ENCODE measurements at regions not wholly inside any gene's neighbourhood (a gene's known extent, or its start where the extent isn't known, plus 50 kb on each side); places are given as distances from the start of the nearest gene placed in this dataset.

DNA sequence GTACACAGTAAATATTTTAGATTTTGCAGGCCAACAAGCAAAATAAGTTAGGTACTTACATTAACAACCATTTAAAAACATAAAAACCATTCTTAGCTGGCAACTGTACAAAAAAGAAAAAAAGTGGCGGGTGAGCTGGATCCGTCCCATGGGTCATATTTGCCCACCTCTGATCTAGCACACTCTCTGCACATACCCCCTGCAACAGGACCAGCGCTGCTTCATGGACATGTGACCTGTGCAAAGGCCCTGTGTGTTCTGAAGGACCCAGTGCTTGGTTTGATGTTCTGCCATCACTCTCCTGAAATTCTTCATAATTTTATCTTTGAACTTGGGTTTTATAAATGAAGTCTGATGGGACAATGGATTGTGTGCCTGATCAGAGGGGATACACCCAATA, 72.5 kb upstream of the ACAN start:
- DNase-seq (ENCODE audit: low spot score) = no peak
- no peak overlapping the region for H3K4me3 ChIP-seq
- TF ChIP-seq, protein P1, sequence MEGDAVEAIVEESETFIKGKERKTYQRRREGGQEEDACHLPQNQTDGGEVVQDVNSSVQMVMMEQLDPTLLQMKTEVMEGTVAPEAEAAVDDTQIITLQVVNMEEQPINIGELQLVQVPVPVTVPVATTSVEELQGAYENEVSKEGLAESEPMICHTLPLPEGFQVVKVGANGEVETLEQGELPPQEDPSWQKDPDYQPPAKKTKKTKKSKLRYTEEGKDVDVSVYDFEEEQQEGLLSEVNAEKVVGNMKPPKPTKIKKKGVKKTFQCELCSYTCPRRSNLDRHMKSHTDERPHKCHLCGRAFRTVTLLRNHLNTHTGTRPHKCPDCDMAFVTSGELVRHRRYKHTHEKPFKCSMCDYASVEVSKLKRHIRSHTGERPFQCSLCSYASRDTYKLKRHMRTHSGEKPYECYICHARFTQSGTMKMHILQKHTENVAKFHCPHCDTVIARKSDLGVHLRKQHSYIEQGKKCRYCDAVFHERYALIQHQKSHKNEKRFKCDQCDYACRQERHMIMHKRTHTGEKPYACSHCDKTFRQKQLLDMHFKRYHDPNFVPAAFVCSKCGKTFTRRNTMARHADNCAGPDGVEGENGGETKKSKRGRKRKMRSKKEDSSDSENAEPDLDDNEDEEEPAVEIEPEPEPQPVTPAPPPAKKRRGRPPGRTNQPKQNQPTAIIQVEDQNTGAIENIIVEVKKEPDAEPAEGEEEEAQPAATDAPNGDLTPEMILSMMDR (IDR thresholded peaks at IDR 0.05) = no peak
- H3K27ac ChIP-seq = no peak overlapping the region

DNA sequence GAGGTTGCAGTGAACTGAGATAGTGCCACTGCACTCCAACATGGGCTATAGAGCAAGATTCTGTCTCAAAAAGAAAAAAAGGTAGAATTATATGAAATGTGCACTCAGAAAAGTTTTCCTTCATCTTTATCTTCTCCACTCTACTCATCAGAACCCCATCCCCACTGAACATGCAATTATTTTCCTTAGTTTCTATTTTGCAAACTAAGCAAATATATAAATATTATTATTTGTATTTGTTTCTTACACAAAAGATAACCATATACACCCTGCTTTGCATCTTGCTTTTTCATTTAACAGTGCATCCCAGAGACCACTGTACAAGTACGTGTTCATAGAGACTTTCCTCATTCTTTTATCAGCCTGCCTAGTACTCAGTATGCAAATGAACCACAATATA, 68.0 kb upstream of the ACAN start:
- H3K4me3 ChIP-seq = no peak overlapping the region
- DNase-seq (ENCODE audit: low spot score) = no peak
- TF ChIP-seq, protein P1 (IDR thresholded peaks at IDR 0.05) = no peak
- H3K27ac ChIP-seq = no peak overlapping the region

DNA sequence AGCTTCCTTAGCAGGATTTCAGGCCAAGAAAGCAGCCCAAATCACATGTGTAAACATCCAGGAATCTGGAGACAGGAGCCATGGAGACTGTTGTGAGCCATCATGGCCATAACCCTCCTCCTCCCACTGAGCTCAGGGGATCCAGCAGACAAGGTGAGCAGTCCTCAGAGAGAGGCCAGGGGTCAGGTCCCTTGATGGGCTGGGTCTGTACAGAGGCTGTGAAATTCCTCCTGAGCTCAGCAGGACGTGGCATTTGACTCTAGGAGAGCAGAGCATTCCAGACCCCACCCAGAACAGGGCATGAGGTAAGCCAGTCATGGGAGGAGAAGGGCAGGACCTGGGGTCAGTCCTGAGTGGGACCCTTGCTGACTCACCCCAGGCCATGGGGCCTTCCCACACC, 67.0 kb upstream of the ACAN start:
- no peak overlapping the region for H3K4me3 ChIP-seq
- TF ChIP-seq, protein P1 (IDR thresholded peaks at IDR 0.05) = no peak
- DNase-seq (ENCODE audit: low spot score) = no peak
- H3K27ac ChIP-seq = no peak overlapping the region

DNA sequence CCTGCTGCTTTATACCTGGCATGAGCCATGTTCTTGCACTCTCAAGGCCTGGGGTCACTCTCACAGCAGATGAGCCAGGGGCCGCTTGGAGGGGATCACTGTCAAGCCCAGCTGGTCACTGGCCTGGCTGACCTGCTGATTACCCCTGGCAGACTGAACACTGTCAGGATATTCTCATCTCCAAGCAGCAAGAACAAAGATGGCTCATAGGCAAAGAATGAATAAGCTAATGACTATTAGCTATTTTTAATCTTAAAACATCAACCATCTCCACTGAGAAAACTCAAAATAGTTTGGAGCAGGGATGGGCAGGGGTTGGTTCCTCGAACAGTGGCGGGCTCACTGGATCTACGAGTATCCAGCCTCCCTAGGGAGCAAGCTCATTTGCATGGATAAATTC, 64.4 kb upstream of the ACAN start:
- H3K4me3 ChIP-seq = no peak overlapping the region
- no peak for DNase-seq (ENCODE audit: low spot score)
- TF ChIP-seq, protein P1 (IDR thresholded peaks at IDR 0.05) = no peak
- H3K27ac ChIP-seq = peak overlapping the region in 1 of 2 donors; percentile 67

DNA sequence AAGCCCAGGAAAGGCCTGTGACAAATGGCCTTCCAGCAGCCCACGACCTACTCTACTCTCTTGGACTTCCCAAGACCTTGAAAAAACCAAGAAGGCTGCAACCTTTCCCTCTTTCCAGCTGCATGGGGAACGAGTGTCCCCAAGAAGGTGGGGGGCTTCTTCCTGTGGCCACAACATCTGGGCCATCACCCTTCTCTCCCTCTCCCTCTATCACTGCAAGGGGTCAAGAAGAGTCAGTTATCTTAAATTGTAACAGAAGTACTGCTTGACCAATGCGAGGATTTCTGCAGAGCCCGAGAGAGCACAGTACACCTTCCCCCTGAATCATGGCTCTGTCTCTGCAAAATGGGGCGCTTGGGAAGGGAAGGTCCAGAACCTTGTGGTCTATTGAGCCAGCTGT, 63.7 kb upstream of the ACAN start:
- DNase-seq (ENCODE audit: low spot score) = no peak
- TF ChIP-seq, protein P1 (IDR thresholded peaks at IDR 0.05) = no peak
- peak overlapping the region in 1 of 2 donors; percentile 67 for H3K27ac ChIP-seq
- H3K4me3 ChIP-seq = no peak overlapping the region

DNA sequence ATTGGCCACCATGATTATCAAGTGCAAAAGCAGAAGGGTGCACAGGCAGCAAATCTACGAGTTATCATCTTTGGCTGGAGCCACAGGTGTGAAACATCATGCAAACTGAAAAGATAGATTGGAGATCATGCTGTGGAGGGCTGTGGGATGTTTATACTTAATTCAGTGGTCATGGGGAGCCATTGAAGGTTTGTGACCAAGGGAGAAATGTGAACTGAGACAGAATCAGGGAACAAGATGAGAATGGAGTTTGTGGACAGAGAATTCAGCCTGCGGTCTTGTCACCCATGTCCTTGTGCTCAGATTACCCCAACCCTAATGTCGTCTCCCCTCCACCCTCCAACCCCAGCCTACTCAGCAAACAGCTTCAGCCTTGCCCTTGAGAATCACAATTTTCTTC, 62.9 kb upstream of the ACAN start:
- DNase-seq (ENCODE audit: low spot score) = no peak
- Histone ChIP-seq H3K27ac (no peak overlapping the region), H3K4me3 (no peak overlapping the region)
- TF ChIP-seq, protein P1 (IDR thresholded peaks at IDR 0.05) = no peak

DNA sequence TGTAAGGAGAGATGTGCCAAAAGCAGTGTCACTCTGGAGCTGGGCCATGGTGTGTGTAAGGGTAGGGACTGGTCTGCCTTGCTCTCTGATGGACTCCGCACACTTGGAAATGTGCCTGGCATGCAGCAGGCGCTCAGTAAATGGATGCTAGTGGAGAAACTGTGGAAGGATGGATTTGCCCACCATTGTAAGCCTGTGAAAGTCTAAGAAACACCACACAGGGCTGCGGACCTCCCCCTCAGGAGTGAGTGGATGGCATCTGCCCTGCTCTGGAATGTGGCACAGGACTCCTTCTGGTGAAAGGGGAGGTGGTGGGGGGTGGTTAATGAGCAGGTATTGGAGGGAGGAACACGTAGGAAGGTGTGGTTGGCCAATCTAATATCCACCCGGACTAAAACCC, 62.2 kb upstream of the ACAN start:
- DNase-seq (ENCODE audit: low spot score) = no peak
- H3K27ac ChIP-seq = no peak overlapping the region
- TF ChIP-seq, protein P1 (IDR thresholded peaks at IDR 0.05) = no peak
- no peak overlapping the region for H3K4me3 ChIP-seq

Data from coronary artery (tissue), 2 donors.